LNCAP (cell line): ENCODE measurements at regions not wholly inside any gene's neighbourhood (a gene's known extent, or its start where the extent isn't known, plus 50 kb on each side); places are given as distances from the start of the nearest gene placed in this dataset.

Experiments
- TF ChIP-seq, protein P1 (sequence below): fragments of 450-650 bp; IDR thresholded peaks from 2 replicates; pipeline ENCODE4 v1.5.1; 2017; ENCODE audit warnings: mild to moderate bottlenecking

- TF ChIP-seq, protein P1, sequence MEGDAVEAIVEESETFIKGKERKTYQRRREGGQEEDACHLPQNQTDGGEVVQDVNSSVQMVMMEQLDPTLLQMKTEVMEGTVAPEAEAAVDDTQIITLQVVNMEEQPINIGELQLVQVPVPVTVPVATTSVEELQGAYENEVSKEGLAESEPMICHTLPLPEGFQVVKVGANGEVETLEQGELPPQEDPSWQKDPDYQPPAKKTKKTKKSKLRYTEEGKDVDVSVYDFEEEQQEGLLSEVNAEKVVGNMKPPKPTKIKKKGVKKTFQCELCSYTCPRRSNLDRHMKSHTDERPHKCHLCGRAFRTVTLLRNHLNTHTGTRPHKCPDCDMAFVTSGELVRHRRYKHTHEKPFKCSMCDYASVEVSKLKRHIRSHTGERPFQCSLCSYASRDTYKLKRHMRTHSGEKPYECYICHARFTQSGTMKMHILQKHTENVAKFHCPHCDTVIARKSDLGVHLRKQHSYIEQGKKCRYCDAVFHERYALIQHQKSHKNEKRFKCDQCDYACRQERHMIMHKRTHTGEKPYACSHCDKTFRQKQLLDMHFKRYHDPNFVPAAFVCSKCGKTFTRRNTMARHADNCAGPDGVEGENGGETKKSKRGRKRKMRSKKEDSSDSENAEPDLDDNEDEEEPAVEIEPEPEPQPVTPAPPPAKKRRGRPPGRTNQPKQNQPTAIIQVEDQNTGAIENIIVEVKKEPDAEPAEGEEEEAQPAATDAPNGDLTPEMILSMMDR, result no peak
Observed at GRCh38 chr13:76709851-76710250, 176.4 kb downstream of the KCTD12 start.

DNA sequence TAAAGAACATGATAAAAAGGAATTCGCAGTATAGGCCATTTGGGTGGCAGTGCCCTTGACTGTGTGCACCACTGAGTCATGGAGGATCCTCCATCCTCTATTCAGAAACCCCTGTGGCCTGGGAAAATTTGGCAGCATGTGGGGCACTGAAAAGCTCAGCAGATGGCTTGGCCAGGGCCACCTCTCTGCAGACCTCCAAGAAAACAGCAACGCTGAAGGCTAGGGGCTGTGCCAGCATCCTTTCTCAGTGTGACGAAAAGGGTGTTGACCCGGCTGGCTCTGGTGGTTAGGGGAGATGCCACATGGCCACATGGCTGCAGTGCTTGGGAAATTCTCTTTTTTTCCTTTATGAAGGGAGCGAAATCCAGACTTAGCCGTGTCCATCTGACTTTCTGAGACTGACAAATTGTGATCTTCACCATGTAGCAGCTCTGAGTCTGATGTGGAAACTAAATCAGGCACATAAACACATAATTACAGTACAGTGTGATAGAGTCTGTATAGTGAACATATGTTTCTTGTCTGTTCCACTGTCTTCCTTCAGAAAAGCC, 178.0 kb downstream of the KCTD12 start:
- TF ChIP-seq, protein P1, result no peak

DNA sequence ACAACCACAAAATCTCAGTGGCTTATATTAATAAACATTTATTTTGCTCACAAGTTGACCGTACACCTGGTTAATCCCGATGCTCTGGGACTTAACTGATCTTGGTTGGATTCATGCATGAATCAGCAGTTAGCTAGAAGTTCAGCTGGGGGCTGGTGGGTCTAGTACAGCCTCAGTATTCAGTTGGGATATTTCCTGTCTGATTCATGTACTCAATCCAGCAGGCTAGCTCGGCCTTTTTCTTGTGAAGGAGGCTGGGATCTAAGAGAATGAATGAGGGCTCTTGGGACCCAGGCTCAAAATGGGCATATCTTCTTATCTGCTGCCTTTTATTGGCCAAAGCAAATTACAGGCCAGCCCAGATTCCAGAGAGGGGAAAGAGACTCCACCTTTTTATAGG, 178.8 kb downstream of the KCTD12 start:
- TF ChIP-seq, protein P1, result no peak

GRCh38 chr13:76703621-76704288, 182.4 kb downstream of the KCTD12 start:
- TF ChIP-seq, protein P1, result no peak

GRCh38 chr13:76703216-76703615, 183.0 kb downstream of the KCTD12 start:
- TF ChIP-seq, protein P1, result no peak

DNA sequence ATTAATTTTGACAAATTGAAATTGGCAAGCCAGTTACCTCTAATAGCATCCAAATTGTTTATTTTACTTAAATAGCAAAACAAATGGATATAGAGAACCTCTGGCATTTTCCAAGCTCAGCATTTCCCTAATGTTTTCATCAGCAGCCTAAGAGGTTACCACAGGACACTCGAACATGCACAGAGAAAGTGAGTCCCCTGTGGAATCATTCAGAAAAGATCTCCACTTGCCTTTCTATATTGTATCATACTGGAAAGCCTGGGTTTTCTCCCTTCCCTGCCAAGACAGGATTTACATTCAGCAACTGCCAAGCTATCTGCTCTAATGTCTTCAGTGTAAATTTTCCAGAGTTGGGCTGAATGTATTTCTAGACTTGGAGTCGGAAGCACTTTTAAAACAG, 188.9 kb downstream of the KCTD12 start:
- TF ChIP-seq, protein P1, result no peak

- TF ChIP-seq, protein P1, result no peak
Observed at GRCh38 chr13:76696370-76696769, 189.8 kb downstream of the KCTD12 start.
